SK-N-SH treated with all-trans-retinoic acid at 6 μM for 48 hours (cell line): ENCODE measurements at regions not wholly inside any gene's neighbourhood (a gene's known extent, or its start where the extent isn't known, plus 50 kb on each side); places are given as distances from the start of the nearest gene placed in this dataset.
A peak's percentile ranks its signal among the peaks of the same experiment; 100 is the strongest.

ENCODE experiments used
- ATAC-seq: fragments of 200-7000 bp; cut with Tn5 transposase; 3 replicates; pipeline ENCODE4 v1.9.1; 2020; ENCODE audit warnings: mild to moderate bottlenecking, moderate library complexity
- ARNTL ChIP-seq: fragments of 450-650 bp; formaldehyde crosslinking; IDR thresholded peaks from 2 replicates; pipeline ENCODE4 v1.5.0; 2020; ENCODE audit warnings: low read depth, mild to moderate bottlenecking, moderate library complexity, borderline replicate concordance
- CREB5 ChIP-seq: fragments of 250-450 bp; sonication (Bioruptor Pico); IDR thresholded peaks from 2 replicates; pipeline ENCODE4 v1.5.1; 2020; ENCODE audit warnings: low read depth, mild to moderate bottlenecking, moderate library complexity
- CSDC2 ChIP-seq: fragments of 250-450 bp; sonication (Bioruptor Pico); IDR thresholded peaks from 2 replicates; pipeline ENCODE4 v1.5.0; 2020; ENCODE audit warnings: mild to moderate bottlenecking, moderate library complexity
- ESRRG ChIP-seq: fragments of 250-450 bp; sonication (Bioruptor Pico); IDR thresholded peaks from 2 replicates; pipeline ENCODE4 v1.6.1; 2021; ENCODE audit warnings: mild to moderate bottlenecking
- GLIS3 ChIP-seq: fragments of 250-450 bp; sonication (Bioruptor Pico); IDR thresholded peaks from 2 replicates; pipeline ENCODE4 v1.5.0; 2020; ENCODE audit warnings: mild to moderate bottlenecking, moderate library complexity
- ISL1 ChIP-seq: fragments of 250-450 bp; sonication (Bioruptor Pico); IDR thresholded peaks from 2 replicates; pipeline ENCODE4 v2.1.2; 2022; ENCODE audit warnings: mild to moderate bottlenecking, moderate library complexity
- OSR1 ChIP-seq: fragments of 250-450 bp; sonication (Bioruptor Pico); IDR thresholded peaks from 2 replicates; pipeline ENCODE4 v1.8.0; 2022; ENCODE audit warnings: moderate library complexity, mild to moderate bottlenecking, inconsistent platforms
- PATZ1 ChIP-seq: fragments of 250-450 bp; sonication (Bioruptor Pico); IDR thresholded peaks from 2 replicates; pipeline ENCODE4 v1.8.0; 2020; ENCODE audit warnings: mild to moderate bottlenecking, moderate library complexity, borderline replicate concordance
- POU6F1 ChIP-seq: fragments of 250-450 bp; sonication (Bioruptor Pico); IDR thresholded peaks from 2 replicates; pipeline ENCODE4 v1.8.0; 2021; ENCODE audit warnings: low read depth, mild to moderate bottlenecking, moderate library complexity, borderline replicate concordance
- PPARA ChIP-seq: fragments of 250-450 bp; sonication (Bioruptor Pico); IDR thresholded peaks from 2 replicates; pipeline ENCODE4 v1.5.0; 2020; ENCODE audit warnings: mild to moderate bottlenecking, borderline replicate concordance
- RARB ChIP-seq: fragments of 250-450 bp; sonication (Bioruptor Pico); IDR thresholded peaks from 2 replicates; pipeline ENCODE4 v1.8.0; 2021; ENCODE audit warnings: mild to moderate bottlenecking, moderate library complexity
- SNAI2 ChIP-seq: fragments of 250-450 bp; sonication (Bioruptor Pico); IDR thresholded peaks from 2 replicates; pipeline ENCODE4 v1.5.0; 2020; ENCODE audit warnings: mild to moderate bottlenecking, moderate library complexity
- TOX ChIP-seq: fragments of 250-450 bp; sonication (Bioruptor Pico); IDR thresholded peaks from 2 replicates; pipeline ENCODE4 v1.8.0; 2021; ENCODE audit warnings: mild to moderate bottlenecking, moderate library complexity, borderline replicate concordance
- TSHZ2 ChIP-seq: fragments of 250-450 bp; sonication (Bioruptor Pico); IDR thresholded peaks from 2 replicates; pipeline ENCODE4 v1.5.0; 2020; ENCODE audit warnings: mild to moderate bottlenecking, moderate library complexity
- ZC3H10 ChIP-seq: fragments of 250-450 bp; sonication (Bioruptor Pico); IDR thresholded peaks from 2 replicates; pipeline ENCODE4 v1.5.1; 2021; ENCODE audit warnings: mild to moderate bottlenecking, moderate library complexity
- ZFP3 ChIP-seq: fragments of 250-450 bp; sonication (Bioruptor Pico); IDR thresholded peaks from 2 replicates; pipeline ENCODE4 v1.5.0; 2020; ENCODE audit warnings: mild to moderate bottlenecking, moderate library complexity
- ZFP30 ChIP-seq: fragments of 450-650 bp; formaldehyde crosslinking; IDR thresholded peaks from 2 replicates; pipeline ENCODE4 v1.5.0; 2022; ENCODE audit warnings: mild to moderate bottlenecking, moderate library complexity
- ZNF565 ChIP-seq: fragments of 450-650 bp; formaldehyde crosslinking; conservative IDR thresholded peaks from 2 replicates; pipeline ENCODE4 v1.5.0; 2020; ENCODE audit warnings: low read depth, mild to moderate bottlenecking, moderate library complexity
- ZNF70 ChIP-seq: fragments of 450-650 bp; formaldehyde crosslinking; IDR thresholded peaks from 2 replicates; pipeline ENCODE4 v1.5.0; 2020; ENCODE audit warnings: mild to moderate bottlenecking, moderate library complexity
- ZNF8 ChIP-seq: fragments of 450-650 bp; formaldehyde crosslinking; IDR thresholded peaks from 2 replicates; pipeline ENCODE4 v1.5.0; 2020; ENCODE audit warnings: mild to moderate bottlenecking, moderate library complexity

GRCh38 chr6:12393100-12393499, 102.9 kb downstream of the EDN1 start:
- TF ChIP-seq OSR1 (CRISPR knock-in tag) (no peak), TSHZ2 (CRISPR knock-in tag) (no peak), ZC3H10 (CRISPR knock-in tag) (no peak), GLIS3 (CRISPR knock-in tag) (no peak), ESRRG (CRISPR knock-in tag) (no peak), ZFP30 (CRISPR knock-in tag) (no peak), POU6F1 (CRISPR knock-in tag) (no peak), ZNF8 (CRISPR knock-in tag) (no peak), ARNTL (CRISPR knock-in tag) (no peak), CSDC2 (CRISPR knock-in tag) (no peak)
- no peak for ATAC-seq

GRCh38 chr6:12394170-12394569, 104.0 kb downstream of the EDN1 start:
- no peak for ATAC-seq
- TF ChIP-seq PPARA, result no peak

- TF ChIP-seq PPARA (no peak), ZNF70 (CRISPR knock-in tag) (no peak), TOX (no peak), GLIS3 (CRISPR knock-in tag) (no peak), ZFP30 (CRISPR knock-in tag) (no peak), ESRRG (CRISPR knock-in tag) (no peak), SNAI2 (CRISPR knock-in tag) (no peak), ZNF8 (CRISPR knock-in tag) (no peak), ARNTL (CRISPR knock-in tag) (no peak), ZC3H10 (CRISPR knock-in tag) (no peak), RARB (CRISPR knock-in tag) (no peak), OSR1 (CRISPR knock-in tag) (no peak), PATZ1 (CRISPR knock-in tag) (no peak), ZFP3 (CRISPR knock-in tag) (no peak), ZNF565 (CRISPR knock-in tag) (no peak), ISL1 (CRISPR knock-in tag) (no peak), CSDC2 (CRISPR knock-in tag) (no peak), TSHZ2 (CRISPR knock-in tag) (no peak), CREB5 (CRISPR knock-in tag) (no peak)
- peak; percentile 42; the same call in 2 of the 3 replicates for ATAC-seq
Observed at GRCh38 chr6:12395898-12396297, 105.7 kb downstream of the EDN1 start.
